Femur (tissue), 1 donor: ENCODE measurements at regions not wholly inside any gene's neighbourhood (a gene's known extent, or its start where the extent isn't known, plus 50 kb on each side); places are given as distances from the start of the nearest gene placed in this dataset.
"Not testable (repeated sequence)": the region's sequence is repeated elsewhere in the genome, so short reads cannot be mapped to it uniquely, and the experiment has no call there.

Source experiments
- DNase-seq: peaks from one replicate; pipeline ENCODE4 v3.0.0-alpha.2; 2017

- no peak for DNase-seq
Observed at GRCh38 chr18:56312551-56313335, 325.6 kb downstream of the TXNL1 start.

- DNase-seq, result no peak
Observed at GRCh38 chr18:56309104-56309503, 329.3 kb downstream of the TXNL1 start.

GRCh38 chr18:56307354-56308170 is 330.8 kb downstream of the TXNL1 start:
- peak; percentile 43 for DNase-seq

- DNase-seq, result no peak
Observed at GRCh38 chr18:56306797-56307196, 331.6 kb downstream of the TXNL1 start.

- no peak for DNase-seq
Observed at GRCh38 chr18:56305583-56305982, 332.8 kb downstream of the TXNL1 start.

- DNase-seq, result no peak
Observed at GRCh38 chr18:56302156-56302555, 336.2 kb downstream of the TXNL1 start.

- no peak for DNase-seq
Observed at GRCh38 chr18:56299740-56300139, 338.7 kb downstream of the TXNL1 start.

GRCh38 chr18:56298935-56299334 is 339.5 kb downstream of the TXNL1 start:
- no peak for DNase-seq

- no peak for DNase-seq
Observed at GRCh38 chr18:56296381-56296780, 342.0 kb downstream of the TXNL1 start.

GRCh38 chr18:56294484-56295183 is 343.8 kb downstream of the TXNL1 start:
- DNase-seq, result no peak

- no peak for DNase-seq
Observed at GRCh38 chr18:56291294-56291693, 347.1 kb downstream of the TXNL1 start.

- no peak for DNase-seq
Observed at GRCh38 chr18:56289381-56289780, 349.0 kb downstream of the TXNL1 start.

GRCh38 chr18:56286775-56287325 is 351.5 kb downstream of the TXNL1 start:
- DNase-seq, result no peak

- no peak for DNase-seq
Observed at GRCh38 chr18:56285387-56286065, 352.9 kb downstream of the TXNL1 start.

- no peak for DNase-seq
Observed at GRCh38 chr18:56284319-56284718, 354.1 kb downstream of the TXNL1 start.

GRCh38 chr18:56283316-56283715 is 355.1 kb downstream of the TXNL1 start:
- no peak for DNase-seq

GRCh38 chr18:56282234-56283104 is 355.9 kb downstream of the TXNL1 start:
- DNase-seq, result no peak

- not testable (repeated sequence) for DNase-seq
Observed at GRCh38 chr18:56279816-56280215, 358.6 kb downstream of the TXNL1 start.

GRCh38 chr18:56278421-56279003 is 359.9 kb downstream of the TXNL1 start:
- no peak for DNase-seq

GRCh38 chr18:56276466-56276865 is 361.9 kb downstream of the TXNL1 start:
- no peak for DNase-seq
